HepG2 (cell line): ENCODE measurements at regions not wholly inside any gene's neighbourhood (a gene's known extent, or its start where the extent isn't known, plus 50 kb on each side); places are given as distances from the start of the nearest gene placed in this dataset.

ENCODE experiments used
- ATAC-seq: fragments of 200-7000 bp; cut with Tn5 transposase; 3 replicates; pipeline ENCODE4 v1.9.1; 2020; ENCODE audit warnings: mild to moderate bottlenecking, moderate library complexity
- BruUV-seq: library from RNA; stranded (reverse); fragments of 400-500 nt; replicated peaks from 2 replicates; lab custom pipeline; 2021; lab: Mats Ljungman, UMichigan
- CTCF ChIA-PET: fragments of 300-600 bp; formaldehyde crosslinking; extraction: SDS; loops from one replicate; lab custom pipeline; 2021; ENCODE audit warnings: low total read pairs, inconsistent platforms, low intra/inter-chr PET ratio; lab: Yijun Ruan, JAX
- POLR2A ChIA-PET: fragments of 350-600 bp; sonication (Branson Sonifier 250); formaldehyde crosslinking; loops from one replicate; lab custom pipeline; 2020; ENCODE audit warnings: antibody characterized with exemption, inconsistent platforms; lab: Yijun Ruan, JAX
- DNase-seq: peaks from one replicate; pipeline ENCODE4 v3.0.0-alpha.2; 2015; ENCODE audit warnings: low spot score
- FAIRE-seq: peaks from 3 replicates; lab custom pipeline; 2011; peaks lifted over from hg19 to GRCh38; lab: Jason Lieb, UNC
- H2AFZ ChIP-seq: one replicate; pipeline ENCODE4 v1.6.1; 2011; ENCODE audit warnings: low read length, inconsistent platforms
- H3K27ac ChIP-seq: fragments of 300-600 bp; 3 replicates; pipeline ENCODE4 v1.8.0; 2011; ENCODE audit warnings: mixed run types, mild to moderate bottlenecking, mixed read lengths, low read length, inconsistent platforms; ENCODE audit not compliant: insufficient read depth; ENCODE audit errors: extremely low read length
- H3K27me3 ChIP-seq, 2 experiments: fragments of 200-600 bp in 1 of 2; 2 replicates in 1 of 2; 3 replicates in 1 of 2; pipeline versions ENCODE4 v1.6.0 to v1.8.0; 2011; ENCODE audit warnings: low read length in 2 of 2, mild to moderate bottlenecking in 2 of 2, moderate library complexity in 2 of 2, inconsistent platforms in 1 of 2; ENCODE audit not compliant: insufficient read depth in 2 of 2, control insufficient read depth in 1 of 2
- H3K36me3 ChIP-seq, 2 experiments: fragments of 200-600 bp in 1 of 2; replicated peaks in 1 of 2; 2 replicates in 1 of 2; 3 replicates in 1 of 2; pipeline versions ENCODE4 v1.5.1 to v1.8.0; 2011; ENCODE audit warnings: low read length in 2 of 2, inconsistent platforms in 1 of 2; ENCODE audit not compliant: insufficient read depth in 2 of 2, control insufficient read depth in 1 of 2
- H3K4me1 ChIP-seq: 2 replicates; pipeline ENCODE4 v1.5.1; 2012; ENCODE audit warnings: low read length, inconsistent platforms; ENCODE audit not compliant: insufficient read depth
- H3K4me2 ChIP-seq: 2 replicates; pipeline ENCODE4 v1.6.0; 2011; ENCODE audit warnings: low read depth, low read length, inconsistent platforms
- H3K4me3 ChIP-seq, 3 experiments: fragments of 200-600 bp in 1 of 3; sonication (generic), shearing (Covaris generic) in 1 of 3; replicated peaks in 1 of 3; 2 replicates each; pipeline ENCODE4 v1.5.1; 2011 to 2016; ENCODE audit warnings: low read length in 3 of 3, inconsistent platforms in 2 of 3, low read depth in 2 of 3, mild to moderate bottlenecking in 2 of 3, control low read depth in 1 of 3, mixed read lengths in 1 of 3; ENCODE audit not compliant: insufficient read depth in 1 of 3
- H3K79me2 ChIP-seq: one replicate; pipeline ENCODE4 v1.6.1; 2011; ENCODE audit warnings: low read length, inconsistent platforms; ENCODE audit not compliant: insufficient read depth
- H3K9ac ChIP-seq: 2 replicates; pipeline ENCODE4 v1.6.0; 2011; ENCODE audit warnings: mild to moderate bottlenecking, low read depth, low read length, inconsistent platforms; ENCODE audit not compliant: insufficient read depth
- H3K9me3 ChIP-seq: 2 replicates; pipeline ENCODE4 v1.5.1; 2012; ENCODE audit warnings: mild to moderate bottlenecking, low read length
- H4K20me1 ChIP-seq: 2 replicates; pipeline ENCODE4 v1.6.0; 2011; ENCODE audit warnings: inconsistent platforms, mild to moderate bottlenecking, low read length, moderate library complexity; ENCODE audit not compliant: insufficient read depth
- DR1 ChIP-seq: sonication (generic); formaldehyde crosslinking; IDR thresholded peaks from 2 replicates; pipeline ENCODE4 v1.8.0; 2021; ENCODE audit warnings: mild to moderate bottlenecking, missing genetic modification reagents, inconsistent platforms
- GLI4 ChIP-seq: sonication (generic); formaldehyde crosslinking; IDR thresholded peaks from 2 replicates; pipeline ENCODE4 v1.5.1; 2020; ENCODE audit warnings: missing genetic modification reagents, mild to moderate bottlenecking, moderate library complexity, borderline replicate concordance
- GRHL1 ChIP-seq: sonication (generic); formaldehyde crosslinking; conservative IDR thresholded peaks from 2 replicates; pipeline ENCODE4 v1.8.0; 2022; ENCODE audit warnings: missing genetic modification reagents
- MLXIP ChIP-seq: sonication (generic); formaldehyde crosslinking; IDR thresholded peaks from 2 replicates; pipeline ENCODE4 v1.9.0; 2021; ENCODE audit warnings: missing genetic modification reagents, borderline replicate concordance
- MYPOP ChIP-seq: sonication (generic); formaldehyde crosslinking; IDR thresholded peaks from 2 replicates; pipeline ENCODE4 v1.8.1; 2023; ENCODE audit warnings: mild to moderate bottlenecking, moderate library complexity, missing genetic modification reagents
- SCMH1 ChIP-seq: sonication (generic); formaldehyde crosslinking; IDR thresholded peaks from 2 replicates; pipeline ENCODE4 v1.9.0; 2021; ENCODE audit warnings: missing genetic modification reagents, mild to moderate bottlenecking, borderline replicate concordance
- ZNF292 ChIP-seq: sonication (generic); formaldehyde crosslinking; IDR thresholded peaks from 2 replicates; pipeline ENCODE4 v1.8.1; 2022; ENCODE audit warnings: mild to moderate bottlenecking, low read depth, missing genetic modification reagents, borderline replicate concordance
- ZNF367 ChIP-seq: sonication (generic); formaldehyde crosslinking; IDR thresholded peaks from 2 replicates; pipeline ENCODE4 v1.4.0; 2020; ENCODE audit warnings: missing genetic modification reagents, borderline replicate concordance
- ZNF670 ChIP-seq: sonication (generic); formaldehyde crosslinking; IDR thresholded peaks from 2 replicates; pipeline ENCODE4 v1.8.0; 2022; ENCODE audit warnings: mild to moderate bottlenecking, missing genetic modification reagents, borderline replicate concordance
- ZNF790 ChIP-seq: sonication (generic); formaldehyde crosslinking; IDR thresholded peaks from 2 replicates; pipeline ENCODE4 v1.8.0; 2022; ENCODE audit warnings: missing genetic modification reagents, mild to moderate bottlenecking, borderline replicate concordance
- ZNF841 ChIP-seq: sonication (generic); formaldehyde crosslinking; IDR thresholded peaks from 2 replicates; pipeline ENCODE4 v1.8.1; 2023; ENCODE audit warnings: missing genetic modification reagents, borderline replicate concordance
- WGBS: methylation state at CpG from one replicate; pipeline ENCODE4 v1.1.6; 2017; ENCODE audit warnings: low lambda C conversion rate; 5-methylcytosine and 5-hydroxymethylcytosine counted together
- in situ Hi-C: cut with HindIII; loops from 2 replicates; pipeline ENCODE4 v1.10.0; 2017; ENCODE audit warnings: low pct_unique_long_range_greater_than_20kb; ENCODE audit not compliant: extremely low pct_ligation_motif_present
- intact Hi-C: fragments of 100-400 bp; cut with micrococcal nuclease; formaldehyde crosslinking; loops from one replicate; pipeline ENCODE4 v1.10.0; 2022; ENCODE audit not compliant: unreplicated experiment
- TF ChIP-seq, protein P1 (sequence below): IDR thresholded peaks from 2 replicates; pipeline ENCODE4 v1.6.1; 2016; ENCODE audit warnings: control low read depth

DNA sequence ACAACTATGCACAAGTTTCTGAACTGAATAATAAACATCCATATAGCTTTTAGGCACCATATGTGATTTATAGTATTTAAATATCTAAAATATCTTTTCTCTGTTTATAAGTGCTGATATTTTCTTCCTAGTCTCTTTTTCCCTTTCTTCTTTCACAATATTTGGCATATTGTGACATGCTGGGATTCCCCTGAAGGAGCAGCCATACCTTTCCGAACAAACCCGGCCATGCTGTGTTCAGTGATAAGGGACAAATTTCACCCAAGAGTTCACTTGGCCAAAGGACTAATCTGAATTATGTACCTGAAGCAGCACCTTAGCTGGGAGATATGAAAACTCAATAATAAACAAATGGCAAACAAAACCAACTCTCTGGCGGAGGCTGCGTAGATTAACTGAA is 250.8 kb downstream of the RDH14 start:
- Histone ChIP-seq H2AFZ (no peak overlapping the region), H3K27me3 (no peaks in the 10 kb centered on the region), H3K4me2 (no peak overlapping the region), H3K9me3 (no peaks in the 10 kb centered on the region), H3K79me2 (no peaks in the 10 kb centered on the region), H3K4me1 (no peaks in the 10 kb centered on the region), H3K27ac (no peak overlapping the region), H3K9ac (no peak overlapping the region), H3K36me3 (no peaks in the 10 kb centered on the region), H3K4me3 (no peak overlapping the region), H4K20me1 (no peaks in the 10 kb centered on the region)
- 48% methylated on average over 4 of the region's 4 CpGs for WGBS
- ATAC-seq (no peak), FAIRE-seq (no peak), DNase-seq (no peak)
- CTCF ChIA-PET, result no interaction called here
- intact Hi-C loops (no loop called here), in situ Hi-C loops (no loop called here)
- POLR2A ChIA-PET, result no interaction called here
- BruUV-seq, result no TSS peak
- no peak for TF ChIP-seq SCMH1 (CRISPR knock-in tag)
- TF ChIP-seq GRHL1 (CRISPR knock-in tag), result no peak
- TF ChIP-seq ZNF292 (CRISPR knock-in tag), result no peak
- no peak for TF ChIP-seq ZNF790 (CRISPR knock-in tag)
- TF ChIP-seq DR1 (CRISPR knock-in tag), result no peak
- no peak for TF ChIP-seq GLI4 (CRISPR knock-in tag)

DNA sequence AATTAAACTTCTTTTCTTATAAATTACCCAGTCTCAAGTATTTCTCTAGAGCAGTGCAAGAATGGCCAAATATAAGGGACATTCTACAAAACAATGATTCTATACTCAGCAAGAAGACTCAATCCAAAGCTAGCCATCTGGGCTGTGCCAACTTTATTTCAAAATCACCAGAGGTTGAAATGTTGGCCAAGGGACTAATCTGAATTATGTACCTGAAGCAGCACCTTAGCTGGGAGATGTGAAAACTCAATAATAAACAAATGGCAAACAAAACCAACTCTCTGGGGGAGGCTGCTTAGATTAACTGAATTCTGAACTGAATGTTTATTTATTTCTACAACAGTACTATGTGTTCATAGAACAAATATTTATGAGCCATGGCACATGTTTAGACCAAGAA is 251.3 kb downstream of the RDH14 start:
- no peaks in the 10 kb centered on the region for H3K79me2 ChIP-seq
- intact Hi-C loops, result no loop called here
- FAIRE-seq, result no peak
- TF ChIP-seq, protein P1, sequence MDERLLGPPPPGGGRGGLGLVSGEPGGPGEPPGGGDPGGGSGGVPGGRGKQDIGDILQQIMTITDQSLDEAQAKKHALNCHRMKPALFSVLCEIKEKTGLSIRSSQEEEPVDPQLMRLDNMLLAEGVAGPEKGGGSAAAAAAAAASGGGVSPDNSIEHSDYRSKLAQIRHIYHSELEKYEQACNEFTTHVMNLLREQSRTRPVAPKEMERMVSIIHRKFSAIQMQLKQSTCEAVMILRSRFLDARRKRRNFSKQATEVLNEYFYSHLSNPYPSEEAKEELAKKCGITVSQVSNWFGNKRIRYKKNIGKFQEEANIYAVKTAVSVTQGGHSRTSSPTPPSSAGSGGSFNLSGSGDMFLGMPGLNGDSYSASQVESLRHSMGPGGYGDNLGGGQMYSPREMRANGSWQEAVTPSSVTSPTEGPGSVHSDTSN, result no peak
- TF ChIP-seq MYPOP (CRISPR knock-in tag), result no peak
- no peak for TF ChIP-seq ZNF367 (CRISPR knock-in tag)
- TF ChIP-seq ZNF670, result no peak
- TF ChIP-seq ZNF841 (CRISPR knock-in tag), result no peak
- no peak for TF ChIP-seq MLXIP (CRISPR knock-in tag)

More for the DNA sequence above, 251.3 kb downstream of the RDH14 start:
- H3K27me3 ChIP-seq, result no peaks in the 10 kb centered on the region
- ATAC-seq (no peak), DNase-seq (no peak)
- H3K36me3 ChIP-seq, result no peaks in the 10 kb centered on the region
- H3K27ac ChIP-seq, result no peak overlapping the region
- H3K4me3 ChIP-seq, result no peak overlapping the region
- no TSS peak for BruUV-seq
- H3K9ac ChIP-seq, result no peak overlapping the region
- H3K9me3 ChIP-seq, result no peaks in the 10 kb centered on the region
- H2AFZ ChIP-seq, result no peak overlapping the region
- H3K4me2 ChIP-seq, result no peak overlapping the region
- no peaks in the 10 kb centered on the region for H3K4me1 ChIP-seq
- CTCF ChIA-PET, result no interaction called here
- in situ Hi-C loops, result no loop called here
- POLR2A ChIA-PET, result no interaction called here
- H4K20me1 ChIP-seq, result no peaks in the 10 kb centered on the region
